GM18519 (cell line): ENCODE measurements at regions not wholly inside any gene's neighbourhood (a gene's known extent, or its start where the extent isn't known, plus 50 kb on each side); places are given as distances from the start of the nearest gene placed in this dataset.

Source experiments
- ATAC-seq: cut with Tn5 transposase; IDR thresholded peaks from one replicate; pipeline ENCODE4 v1.9.1; 2021; ENCODE audit warnings: mild to moderate bottlenecking, moderate library complexity; ENCODE audit not compliant: unreplicated experiment, low FRiP score

GRCh38 chr17:12282056-12282455 lies 261.4 kb downstream of the MAP2K4 start:
- ATAC-seq = no peak

GRCh38 chr17:12287953-12288352 lies 267.3 kb downstream of the MAP2K4 start:
- no peak for ATAC-seq

GRCh38 chr17:12290207-12290606 lies 269.5 kb downstream of the MAP2K4 start:
- no peak for ATAC-seq

- ATAC-seq = no peak
Observed at GRCh38 chr17:12296209-12296625, 275.5 kb downstream of the MAP2K4 start.

- ATAC-seq = no peak
Observed at GRCh38 chr17:12301551-12301950, 280.9 kb downstream of the MAP2K4 start.

- no peak for ATAC-seq
Observed at GRCh38 chr17:12302711-12303110, 282.0 kb downstream of the MAP2K4 start.

- ATAC-seq = no peak
Observed at GRCh38 chr17:12310811-12311210, 290.1 kb downstream of the MAP2K4 start.

- ATAC-seq = no peak
Observed at GRCh38 chr17:12312692-12313091, 292.0 kb downstream of the MAP2K4 start.

GRCh38 chr17:12313786-12314185 lies 293.1 kb downstream of the MAP2K4 start:
- ATAC-seq = no peak

- no peak for ATAC-seq
Observed at GRCh38 chr17:12316021-12316420, 295.3 kb downstream of the MAP2K4 start.

- ATAC-seq = no peak
Observed at GRCh38 chr17:12318571-12319266, 298.0 kb downstream of the MAP2K4 start.

GRCh38 chr17:12320286-12320685 lies 299.6 kb downstream of the MAP2K4 start:
- ATAC-seq = no peak

- ATAC-seq = no peak
Observed at GRCh38 chr17:12328204-12328603, 307.5 kb downstream of the MAP2K4 start.

- no peak for ATAC-seq
Observed at GRCh38 chr17:12330456-12330855, 309.8 kb downstream of the MAP2K4 start.

- ATAC-seq = no peak
Observed at GRCh38 chr17:12341328-12341727, 320.7 kb downstream of the MAP2K4 start.

GRCh38 chr17:12342161-12342560 lies 321.5 kb downstream of the MAP2K4 start:
- ATAC-seq = no peak

- ATAC-seq = no peak
Observed at GRCh38 chr17:12342609-12343435, 322.1 kb downstream of the MAP2K4 start.

- ATAC-seq = no peak
Observed at GRCh38 chr17:12348476-12348875, 317.2 kb upstream of the MYOCD start.

GRCh38 chr17:12349297-12349696 lies 316.4 kb upstream of the MYOCD start:
- no peak for ATAC-seq

GRCh38 chr17:12352127-12352526 lies 313.6 kb upstream of the MYOCD start:
- no peak for ATAC-seq

GRCh38 chr17:12357600-12357999 lies 308.1 kb upstream of the MYOCD start:
- ATAC-seq = no peak

GRCh38 chr17:12358477-12358876 lies 307.2 kb upstream of the MYOCD start:
- ATAC-seq = no peak
